ENCODE measurements at regions not wholly inside any gene's neighbourhood (a gene's known extent, or its start where the extent isn't known, plus 50 kb on each side); places are given as distances from the start of the nearest gene placed in this dataset.

DNA sequence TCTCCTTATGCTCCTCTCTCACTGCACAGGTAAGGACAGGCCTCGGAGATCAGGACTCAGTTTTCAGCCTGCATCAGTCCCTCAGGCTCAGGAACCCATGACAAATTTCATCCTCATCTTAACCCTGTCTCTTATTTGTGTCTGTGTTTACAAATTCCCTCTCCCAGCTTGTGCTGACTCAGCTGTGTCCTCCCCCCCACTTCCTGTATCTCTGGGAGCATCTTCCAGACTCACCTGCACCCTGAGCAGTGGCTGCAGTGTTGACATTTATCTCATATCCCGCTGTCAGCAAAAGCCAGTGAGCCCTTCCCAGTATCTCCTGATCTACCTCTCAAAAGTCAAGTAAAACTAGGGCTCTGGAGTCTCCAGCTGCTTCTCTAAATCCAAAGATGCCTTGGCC, 65.6 kb upstream of the VPREB1 start:
- TF ChIP-seq, protein P1, sequence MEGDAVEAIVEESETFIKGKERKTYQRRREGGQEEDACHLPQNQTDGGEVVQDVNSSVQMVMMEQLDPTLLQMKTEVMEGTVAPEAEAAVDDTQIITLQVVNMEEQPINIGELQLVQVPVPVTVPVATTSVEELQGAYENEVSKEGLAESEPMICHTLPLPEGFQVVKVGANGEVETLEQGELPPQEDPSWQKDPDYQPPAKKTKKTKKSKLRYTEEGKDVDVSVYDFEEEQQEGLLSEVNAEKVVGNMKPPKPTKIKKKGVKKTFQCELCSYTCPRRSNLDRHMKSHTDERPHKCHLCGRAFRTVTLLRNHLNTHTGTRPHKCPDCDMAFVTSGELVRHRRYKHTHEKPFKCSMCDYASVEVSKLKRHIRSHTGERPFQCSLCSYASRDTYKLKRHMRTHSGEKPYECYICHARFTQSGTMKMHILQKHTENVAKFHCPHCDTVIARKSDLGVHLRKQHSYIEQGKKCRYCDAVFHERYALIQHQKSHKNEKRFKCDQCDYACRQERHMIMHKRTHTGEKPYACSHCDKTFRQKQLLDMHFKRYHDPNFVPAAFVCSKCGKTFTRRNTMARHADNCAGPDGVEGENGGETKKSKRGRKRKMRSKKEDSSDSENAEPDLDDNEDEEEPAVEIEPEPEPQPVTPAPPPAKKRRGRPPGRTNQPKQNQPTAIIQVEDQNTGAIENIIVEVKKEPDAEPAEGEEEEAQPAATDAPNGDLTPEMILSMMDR (IDR thresholded peaks at IDR 0.05), result no peak
- TF ChIP-seq POLR2A (IDR thresholded peaks at IDR 0.05), result no peak

All from testis (tissue), 2 donors.